ENCODE measurements at regions not wholly inside any gene's neighbourhood (a gene's known extent, or its start where the extent isn't known, plus 50 kb on each side); places are given as distances from the start of the nearest gene placed in this dataset.
"Not testable (repeated sequence)": the region's sequence is repeated elsewhere in the genome, so short reads cannot be mapped to it uniquely, and the experiment has no call there.

DNA sequence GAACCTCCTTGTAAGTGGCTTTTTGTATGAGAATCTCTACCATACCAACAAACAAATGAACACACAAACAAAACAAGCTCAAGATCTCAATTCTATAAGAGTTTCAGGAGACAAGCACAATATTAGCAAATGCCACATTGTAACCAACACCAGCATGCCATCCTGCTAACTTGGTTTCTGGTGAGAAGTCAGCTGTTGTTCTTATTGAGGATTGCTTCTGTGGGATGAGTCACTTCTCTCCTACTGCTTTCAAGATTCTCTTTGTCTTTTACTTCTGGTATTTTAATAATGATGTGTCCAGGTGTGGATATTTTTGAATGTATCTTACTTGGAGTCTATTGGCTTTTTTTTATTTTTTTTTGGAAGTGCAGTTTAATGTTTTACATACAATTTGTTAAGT lies 131.7 kb downstream of the BCL2L11 start:
- DNase-seq: no peak

DNA sequence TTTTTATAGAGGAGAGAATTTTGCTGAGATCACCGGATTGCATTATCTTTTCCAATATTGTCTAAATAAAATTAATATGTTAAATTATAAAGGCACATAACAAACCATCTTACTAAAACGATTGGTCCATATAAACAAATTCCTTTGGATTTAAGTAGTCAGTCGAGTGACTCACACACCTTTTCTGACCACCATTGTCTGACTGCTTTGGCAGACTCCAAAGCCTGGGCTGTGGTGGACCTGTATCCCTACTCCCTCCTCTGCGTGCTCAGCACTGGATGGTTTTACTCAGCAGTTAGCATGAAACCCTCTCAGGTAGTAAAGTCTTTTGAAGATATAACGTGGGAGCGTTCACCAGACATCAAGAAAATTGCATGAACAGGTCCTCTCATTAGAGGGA lies 134.2 kb downstream of the BCL2L11 start:
- DNase-seq: not testable (repeated sequence)

DNA sequence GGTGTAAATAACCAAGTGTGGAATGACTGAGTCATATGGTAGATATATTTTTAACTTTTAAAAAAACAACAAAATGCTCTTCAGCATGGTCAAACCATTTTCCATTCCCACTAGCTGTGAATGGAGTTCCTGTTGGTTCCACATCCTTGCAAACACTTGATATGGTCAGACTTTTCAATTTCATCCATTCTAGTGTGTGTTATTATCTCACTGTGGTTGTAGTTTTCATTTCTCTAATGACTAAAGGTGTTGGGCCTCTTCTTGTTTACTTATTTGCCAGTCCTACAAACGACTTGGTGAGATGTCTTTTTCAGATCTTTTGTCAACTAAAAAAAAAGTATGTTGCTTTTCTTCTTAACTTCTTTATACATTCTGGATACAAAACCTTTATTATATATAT lies 135.9 kb downstream of the BCL2L11 start:
- DNase-seq: not testable (repeated sequence)

DNA sequence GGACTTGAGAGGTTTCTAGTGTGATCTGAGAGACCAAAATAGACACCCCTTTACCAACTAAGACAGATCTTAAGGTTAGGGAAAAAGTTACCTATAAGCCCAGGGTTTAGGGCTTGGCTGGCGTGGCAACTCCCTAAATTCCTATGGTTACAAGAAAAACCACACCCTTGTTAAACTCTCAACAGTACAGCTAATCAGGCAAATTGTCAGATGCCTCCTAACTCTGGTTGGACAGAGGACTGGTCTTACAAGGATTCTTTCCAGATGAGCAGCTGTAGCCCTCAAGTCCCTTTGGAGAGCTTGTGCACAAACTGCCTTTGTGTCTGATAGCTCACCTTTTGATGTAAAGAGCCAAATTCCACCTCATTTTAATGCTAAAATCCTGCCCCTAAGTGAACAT lies 136.9 kb downstream of the BCL2L11 start:
- not testable (repeated sequence) for DNase-seq

DNA sequence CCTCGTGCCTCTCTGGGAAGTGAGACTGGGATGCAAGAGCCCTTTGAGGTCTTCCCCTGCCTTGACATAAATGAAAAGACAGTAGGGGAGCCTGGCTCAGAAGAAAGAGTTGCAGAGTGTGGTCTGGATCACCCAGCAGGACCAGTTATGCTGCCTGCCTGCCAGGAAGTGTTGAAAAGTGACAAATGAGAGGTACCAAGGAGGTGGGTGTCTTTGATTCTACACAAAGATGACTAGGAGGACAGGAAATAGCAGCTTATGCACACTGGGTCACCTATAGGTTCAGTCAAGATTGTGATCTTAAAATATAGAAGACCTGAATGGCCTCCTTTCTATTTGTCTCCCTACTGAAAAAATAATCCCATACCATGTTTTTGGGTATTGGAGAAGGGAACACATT lies 137.6 kb downstream of the BCL2L11 start:
- DNase-seq: not testable (repeated sequence)

DNA sequence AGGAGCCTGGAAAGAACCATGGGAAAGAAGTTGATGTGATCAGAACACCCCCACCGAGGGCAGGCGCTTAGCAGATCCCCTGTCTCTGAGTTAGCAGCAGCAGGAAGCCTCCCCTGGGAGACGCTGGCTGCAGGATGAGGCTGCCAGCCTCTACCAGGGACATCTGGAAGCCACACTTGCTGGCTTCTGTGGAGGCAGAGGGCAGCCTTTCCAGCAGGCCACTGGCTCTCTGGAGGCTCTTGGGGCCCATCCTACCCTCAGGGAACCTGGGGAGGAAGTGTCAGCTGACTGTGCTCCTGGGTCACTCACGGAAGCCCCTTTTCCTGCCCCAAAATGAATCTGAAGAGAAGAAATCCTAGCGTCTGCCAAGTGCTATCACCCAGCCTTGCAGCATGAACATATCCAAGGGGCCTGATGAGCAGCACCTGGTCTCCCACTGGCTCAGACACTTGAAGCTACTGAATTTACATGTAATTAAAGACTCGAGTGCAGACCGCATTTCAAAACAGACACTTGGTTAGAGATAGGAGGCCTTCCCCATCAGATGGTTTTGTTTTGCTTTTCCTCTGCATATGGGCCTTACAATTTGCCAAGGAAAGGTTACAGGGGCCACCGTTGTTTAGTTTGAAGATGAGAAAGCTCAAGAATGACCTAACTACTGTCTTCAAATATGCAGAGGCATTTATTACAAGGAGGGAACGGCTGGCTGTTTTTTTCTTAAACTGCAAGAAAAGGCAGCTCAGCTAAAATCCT lies 142.1 kb downstream of the BCL2L11 start:
- DNase-seq: not testable (repeated sequence)

DNA sequence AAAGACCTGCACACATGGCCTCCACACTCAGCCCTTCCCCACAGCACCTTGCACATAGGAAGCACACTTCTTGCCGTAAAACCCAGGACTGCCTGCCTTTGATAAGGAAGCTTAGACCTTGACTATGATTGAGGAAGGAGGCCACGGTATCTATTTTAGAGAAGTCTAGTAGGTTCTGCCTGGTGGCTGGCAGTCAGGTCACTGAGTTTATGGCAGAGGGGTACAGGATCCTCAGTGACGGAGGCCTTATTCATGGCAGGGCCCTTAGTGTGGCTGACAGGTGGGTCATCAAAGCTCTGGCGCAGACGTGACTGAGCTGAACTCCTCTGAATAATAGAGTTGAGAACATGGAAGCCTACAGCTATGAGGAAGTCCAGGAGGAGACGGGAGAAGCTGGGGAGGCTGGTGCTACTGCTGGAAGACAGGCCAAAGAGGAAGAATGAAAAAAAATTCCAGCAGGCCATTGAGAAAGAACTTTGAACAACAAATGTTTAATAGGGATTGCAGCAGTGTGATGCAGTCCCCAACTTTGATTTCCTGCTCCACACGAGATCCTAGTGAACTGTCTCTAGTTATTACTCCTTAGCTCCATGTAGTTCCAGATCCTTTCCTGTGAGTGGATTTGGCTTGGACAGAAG lies 142.8 kb downstream of the BCL2L11 start:
- not testable (repeated sequence) for DNase-seq

DNA sequence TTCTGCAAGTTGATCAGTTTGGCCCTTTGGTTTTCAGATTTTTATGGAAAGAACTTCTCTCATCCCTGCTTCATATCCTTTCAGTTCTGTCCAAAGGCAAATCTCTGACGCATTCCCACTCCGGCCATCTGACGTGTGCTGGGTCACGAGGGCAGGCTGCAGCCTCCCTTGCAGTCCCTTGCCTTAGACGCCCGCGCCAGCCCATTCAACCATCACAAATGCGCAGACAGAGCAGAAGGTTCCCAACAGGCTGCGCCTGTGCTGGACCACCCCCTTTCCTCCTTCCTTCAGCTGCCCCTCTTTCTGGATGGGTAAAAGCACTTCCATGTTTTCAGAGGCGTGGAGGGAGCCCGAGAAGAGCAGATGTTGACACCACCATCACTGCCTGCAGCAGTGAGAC lies 144.2 kb downstream of the BCL2L11 start:
- not testable (repeated sequence) for DNase-seq

DNA sequence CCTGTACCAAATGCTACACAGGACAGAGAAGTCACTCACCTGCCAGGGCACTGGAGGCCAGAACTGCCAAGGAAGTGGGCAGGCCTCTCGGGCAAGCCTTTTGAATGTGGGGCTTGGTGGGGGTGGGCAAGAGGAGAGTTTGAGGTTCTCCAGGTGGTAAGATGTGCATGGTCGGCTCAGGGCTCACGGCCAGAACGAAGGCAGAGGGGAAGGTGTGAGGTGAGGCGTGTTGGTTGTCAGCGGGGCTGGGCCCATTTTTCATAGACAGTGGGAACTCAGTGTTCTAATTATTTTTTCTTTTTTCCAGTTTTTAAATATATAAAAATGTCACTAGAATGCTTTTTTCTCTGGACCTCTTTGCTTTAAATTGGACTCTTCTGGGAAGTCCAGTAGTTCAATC lies 145.8 kb downstream of the BCL2L11 start:
- DNase-seq: not testable (repeated sequence)

DNA sequence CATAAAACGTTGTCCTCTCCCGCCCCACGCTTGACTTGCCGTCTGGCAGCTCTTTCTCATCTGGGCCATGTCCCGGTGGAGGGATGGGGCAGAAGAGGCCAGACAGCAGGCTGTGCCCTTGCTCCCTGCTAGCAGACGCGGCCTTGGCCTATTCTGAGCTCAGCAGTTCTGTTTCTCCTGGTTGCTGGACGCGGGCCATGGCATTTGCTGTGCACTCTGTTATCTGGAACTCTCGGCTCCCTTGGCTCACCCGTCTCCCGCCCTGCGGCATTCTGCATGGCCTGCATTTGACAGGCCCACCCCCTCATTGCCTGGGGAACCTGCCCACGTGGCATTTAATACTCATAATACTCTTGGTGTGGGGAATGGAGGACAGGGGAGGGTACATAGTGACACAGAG lies 146.3 kb downstream of the BCL2L11 start:
- DNase-seq: not testable (repeated sequence)

DNA sequence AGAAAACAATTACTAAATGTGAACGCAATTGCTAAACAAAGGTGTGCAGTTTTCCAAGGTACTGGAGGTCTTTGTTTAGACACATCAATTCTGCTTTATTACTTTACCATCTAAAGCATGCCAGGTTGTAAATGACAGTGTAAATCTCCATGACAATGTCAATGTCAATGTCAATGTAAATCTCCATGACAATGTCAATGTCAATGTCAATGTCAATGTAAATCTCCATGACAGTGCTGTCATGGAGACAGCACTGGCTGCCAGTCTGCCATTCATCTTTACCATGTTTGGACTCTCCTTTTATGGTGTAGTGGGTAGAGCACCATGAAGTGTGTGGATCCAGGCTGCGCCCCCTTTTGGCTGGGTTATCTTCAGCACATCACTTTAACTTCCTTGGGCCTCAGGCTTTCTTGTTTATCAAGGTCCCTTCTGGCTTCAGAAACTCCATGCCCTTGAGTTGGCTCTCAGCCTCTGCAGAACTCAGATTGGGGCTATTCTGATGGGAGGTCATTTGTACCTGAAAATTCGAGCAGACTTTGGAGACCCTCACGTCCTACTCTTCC lies 149.1 kb downstream of the BCL2L11 start:
- DNase-seq: not testable (repeated sequence)

DNA sequence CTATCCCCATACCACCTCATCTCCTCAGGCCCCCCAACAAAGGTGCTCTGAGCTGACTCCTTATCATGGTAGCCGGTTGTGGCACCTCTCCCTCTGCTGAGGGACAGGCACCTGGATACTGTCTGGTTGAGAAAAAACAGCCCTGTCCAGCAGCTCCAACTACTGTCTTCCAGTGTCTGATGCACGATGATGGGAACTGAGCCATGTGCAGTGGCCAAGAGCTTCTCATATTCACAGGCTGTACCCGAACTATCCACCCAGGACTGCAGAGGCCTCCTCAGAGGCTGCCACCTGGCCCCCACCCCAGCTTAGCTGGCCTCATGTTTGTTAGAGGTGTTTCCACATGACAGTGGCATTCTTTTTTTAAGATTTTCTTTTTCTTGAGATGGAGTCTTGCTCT lies 149.9 kb downstream of the BCL2L11 start:
- not testable (repeated sequence) for DNase-seq

DNA sequence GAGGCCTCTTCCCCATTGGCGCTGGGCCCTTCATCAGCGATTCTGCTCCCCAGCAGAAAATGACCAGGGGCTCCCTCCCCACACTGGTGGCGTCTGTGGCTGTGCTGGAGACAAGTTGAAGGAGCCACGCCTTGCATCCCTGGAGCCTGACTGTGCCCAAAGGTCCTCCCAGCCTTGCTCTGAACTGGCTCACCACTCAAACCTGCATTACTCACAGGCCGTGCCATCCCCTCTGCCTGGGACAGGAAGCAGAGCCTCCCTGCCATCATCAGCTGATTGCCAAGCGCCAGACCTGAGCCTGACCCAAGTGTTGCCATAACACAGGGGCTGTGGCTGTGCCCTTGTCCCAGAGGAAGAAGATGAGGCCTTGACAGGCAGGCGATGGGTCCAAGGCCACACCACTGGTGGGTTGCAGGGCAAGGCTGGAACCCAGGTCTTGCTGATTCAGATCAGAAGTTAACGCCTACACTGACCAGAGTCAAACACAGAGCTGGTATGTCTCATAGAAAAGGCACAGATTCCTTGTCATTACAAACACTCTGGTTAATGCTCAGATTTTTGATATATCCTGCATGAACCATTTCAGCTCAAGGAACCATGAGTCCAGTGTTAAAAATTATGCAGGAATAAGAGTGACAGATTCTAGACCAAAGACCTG lies 151.1 kb downstream of the BCL2L11 start:
- DNase-seq: not testable (repeated sequence)

DNA sequence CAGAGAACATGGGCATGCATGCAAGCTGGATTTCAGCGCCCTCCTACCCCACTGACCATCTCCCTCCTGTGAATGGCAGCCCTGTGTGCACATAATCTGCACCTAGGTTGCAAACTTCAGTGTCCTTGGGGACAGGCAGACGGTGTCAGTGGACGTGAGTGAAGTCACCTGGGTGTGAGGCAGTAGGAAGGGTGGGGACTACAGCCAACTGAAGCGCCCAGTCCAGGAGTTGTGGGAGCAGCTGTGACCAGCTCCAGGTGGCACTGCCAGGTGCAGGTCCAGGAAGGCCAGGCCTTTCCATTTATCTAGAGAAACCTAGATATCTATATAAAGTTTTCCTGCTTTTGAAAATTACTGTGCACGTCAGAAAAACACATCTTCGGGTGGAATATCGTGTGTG lies 152.3 kb downstream of the BCL2L11 start:
- not testable (repeated sequence) for DNase-seq

DNA sequence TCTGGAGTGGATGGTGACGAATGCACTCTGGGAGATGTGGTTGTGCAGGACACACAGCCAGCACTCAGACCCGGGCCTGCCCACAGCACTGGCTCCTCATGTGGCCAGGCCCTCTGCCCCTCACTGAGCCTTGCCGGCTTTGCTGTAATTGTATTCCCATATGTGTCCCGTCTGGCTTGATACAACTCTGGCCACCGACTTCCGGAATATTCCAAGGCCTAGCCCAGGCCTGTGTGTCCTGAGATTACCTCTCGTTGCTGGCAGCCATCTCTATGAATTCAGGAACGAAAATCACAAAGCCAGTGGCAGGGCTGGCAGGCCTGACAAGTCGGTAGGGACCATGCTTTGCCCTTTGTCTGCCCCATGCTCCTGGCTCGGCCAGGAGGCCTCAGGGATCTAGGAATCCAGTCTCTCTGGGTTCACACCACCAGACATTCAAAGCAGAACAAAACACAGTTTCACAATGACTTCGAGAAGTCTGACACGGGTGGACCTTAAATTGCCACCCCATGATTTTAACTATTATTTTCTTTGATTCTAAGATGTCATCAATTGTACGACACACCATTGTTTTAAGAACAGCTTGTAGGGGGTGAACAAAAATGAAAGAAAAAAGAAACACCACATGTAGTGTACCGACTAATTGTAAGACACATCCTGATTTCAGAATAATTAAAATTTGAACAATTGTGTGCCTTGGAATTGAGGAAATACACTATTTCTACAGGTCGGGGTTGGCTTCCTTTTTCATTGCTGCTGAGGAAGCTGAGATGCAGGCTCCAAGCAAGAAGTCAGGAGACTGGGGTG lies 154.5 kb downstream of the BCL2L11 start:
- not testable (repeated sequence) for DNase-seq

DNA sequence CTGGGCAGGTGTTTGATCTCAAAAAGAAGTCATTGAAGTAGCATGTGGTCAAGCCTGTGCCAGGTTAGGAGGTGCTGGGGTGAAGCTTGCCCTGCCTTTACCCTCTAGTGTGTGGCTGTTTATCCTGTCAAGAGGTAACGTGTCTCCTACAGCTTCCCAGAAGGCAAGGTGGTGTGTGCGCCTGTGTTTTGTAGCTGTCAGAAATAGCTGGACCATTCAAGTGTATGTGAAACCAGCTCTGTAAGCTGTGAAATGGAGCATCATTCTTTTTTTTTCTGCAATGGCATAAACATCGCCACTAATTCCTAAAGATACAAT lies 155.1 kb downstream of the BCL2L11 start:
- not testable (repeated sequence) for DNase-seq

DNA sequence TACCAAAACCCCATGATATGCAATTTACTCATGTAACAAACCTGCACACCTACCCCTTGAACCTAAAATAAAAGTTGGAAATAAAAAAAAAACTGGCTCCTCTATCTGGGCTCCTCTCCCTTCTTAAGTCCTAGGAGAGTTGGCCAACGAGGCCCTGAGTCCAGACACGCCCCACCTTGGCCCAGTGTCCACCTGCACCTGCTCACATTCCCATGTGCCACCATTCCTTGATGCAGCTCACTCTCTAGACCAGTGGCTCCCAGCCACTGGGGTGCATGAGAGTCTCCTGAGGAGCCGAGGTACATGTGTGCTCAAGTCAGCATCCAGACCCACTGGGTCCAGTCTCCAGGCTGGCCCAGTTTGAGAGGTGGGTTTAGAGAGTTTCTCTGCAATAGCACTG lies 157.4 kb downstream of the BCL2L11 start:
- DNase-seq: not testable (repeated sequence)

DNA sequence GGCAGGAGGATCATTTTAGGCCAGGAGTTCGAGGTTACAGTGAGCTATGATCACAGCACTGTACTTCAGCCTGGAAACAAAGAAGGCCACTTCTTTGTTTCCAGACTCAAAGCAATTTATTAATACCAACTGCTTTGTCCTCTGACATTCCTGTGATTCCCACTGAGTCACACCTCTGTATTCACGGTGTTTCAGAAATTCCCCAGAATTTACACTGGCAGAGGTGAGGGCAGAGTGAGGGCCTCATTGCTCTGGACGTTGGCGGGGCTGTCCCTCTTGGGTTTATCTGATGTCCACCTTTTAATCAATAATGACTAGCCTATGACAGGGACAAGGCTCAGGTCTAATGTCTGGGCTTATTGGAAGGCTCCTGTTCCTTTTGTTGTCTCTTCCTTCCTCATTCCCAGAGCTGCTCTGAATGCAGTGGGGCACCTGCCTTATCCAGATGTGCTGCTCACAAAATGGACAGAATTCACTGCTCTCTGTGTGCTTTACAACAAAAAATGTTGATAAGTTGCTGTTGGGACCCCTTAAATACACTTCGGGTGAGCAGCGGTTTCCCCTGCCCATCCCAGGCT lies 160.1 kb downstream of the BCL2L11 start:
- DNase-seq: not testable (repeated sequence)

DNA sequence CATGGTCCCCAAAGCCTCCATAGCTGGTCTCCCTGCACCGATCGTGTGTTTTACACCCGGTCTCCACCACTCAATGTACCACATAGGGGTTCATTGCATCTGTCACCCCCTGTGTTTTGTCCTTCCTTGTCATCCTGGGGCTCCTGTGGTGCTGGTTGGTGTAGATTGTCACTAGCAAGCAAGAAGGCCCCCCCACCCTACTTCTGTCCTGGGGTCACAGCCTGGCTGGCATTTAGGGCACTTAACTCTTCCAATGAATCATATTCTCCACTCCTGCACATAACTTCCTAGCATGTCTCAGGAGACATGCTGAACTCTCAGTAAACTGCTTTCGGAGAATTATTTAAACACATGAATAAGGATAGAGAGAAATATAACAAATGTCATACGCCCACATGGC lies 161.4 kb downstream of the BCL2L11 start:
- not testable (repeated sequence) for DNase-seq

DNA sequence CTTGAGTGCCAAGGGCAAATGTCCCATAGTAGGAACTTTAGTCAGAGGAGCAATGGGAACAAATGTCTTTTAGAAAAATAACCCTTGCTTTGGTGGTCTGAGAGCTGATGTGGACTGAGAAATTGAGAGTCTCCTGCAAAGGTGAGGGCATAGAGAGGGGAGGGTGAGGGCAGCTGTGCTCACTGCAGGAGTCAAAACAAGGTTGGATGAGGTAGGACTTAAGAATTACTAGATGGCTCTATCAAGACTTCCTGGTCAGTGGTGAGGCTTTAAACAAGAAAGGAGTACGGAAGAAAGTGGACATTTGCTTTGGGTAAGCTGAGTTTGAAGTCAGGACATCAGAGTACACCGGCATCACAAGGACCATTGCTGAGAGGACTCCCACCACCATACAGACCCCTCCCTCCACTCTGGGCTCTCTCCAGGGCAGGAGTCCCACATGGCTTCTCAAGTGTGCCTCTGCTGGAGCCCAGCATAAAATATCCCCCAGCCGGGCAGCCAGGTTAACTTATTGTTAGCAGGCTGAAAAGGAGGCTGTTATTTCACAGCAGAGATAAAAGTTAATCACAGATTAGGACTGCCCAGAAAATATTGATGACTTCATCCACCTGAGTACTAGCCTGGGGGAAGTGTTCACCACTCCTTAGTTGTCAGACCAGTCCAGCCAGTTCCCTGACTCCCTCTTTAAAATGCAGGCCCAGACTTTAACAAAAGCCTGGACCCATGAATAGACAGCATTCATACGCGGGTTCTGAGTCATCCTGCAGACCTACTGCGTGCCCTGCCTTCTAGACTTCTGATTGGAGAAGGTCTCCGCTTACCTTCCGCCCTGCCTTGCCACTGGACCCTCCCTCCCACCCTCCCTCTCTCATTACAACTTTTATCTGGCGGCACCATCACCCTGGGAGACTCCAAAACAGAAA lies 167.2 kb downstream of the BCL2L11 start:
- DNase-seq: not testable (repeated sequence)

DNA sequence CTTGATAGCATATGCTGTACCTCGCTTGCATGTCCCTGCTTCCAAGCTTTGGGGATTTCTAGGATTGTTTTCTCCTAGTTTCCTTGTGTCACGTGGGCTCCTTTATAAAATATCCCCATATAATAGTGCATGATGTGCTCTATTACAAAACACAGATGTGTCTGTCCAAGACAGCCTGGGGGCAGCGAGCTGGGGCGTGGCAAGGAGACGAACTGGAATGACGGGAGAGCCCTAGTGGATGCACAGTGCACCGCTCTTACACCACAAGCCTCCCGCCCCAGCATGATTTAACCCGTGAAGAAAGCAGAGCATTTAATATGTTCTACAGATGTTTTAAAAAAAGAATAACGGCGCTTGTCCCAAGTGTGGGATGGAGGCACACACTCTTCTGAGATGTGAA lies 169.7 kb downstream of the BCL2L11 start:
- not testable (repeated sequence) for DNase-seq

All from activated CD4-positive, alpha-beta T cell treated with anti-CD3 and anti-CD28 coated beads for 48 hours (primary cell).